GM19035 (cell line): ENCODE measurements at regions not wholly inside any gene's neighbourhood (a gene's known extent, or its start where the extent isn't known, plus 50 kb on each side); places are given as distances from the start of the nearest gene placed in this dataset.

Experiments used
- ATAC-seq: cut with Tn5 transposase; IDR thresholded peaks from one replicate; pipeline ENCODE4 v1.9.1; 2021; ENCODE audit not compliant: unreplicated experiment

- ATAC-seq: no peak
These were observed 230.2 kb downstream of the LMO4 start for GRCh38 chr1:87558921-87559320.

GRCh38 chr1:87560137-87560536, 231.5 kb downstream of the LMO4 start:
- ATAC-seq: no peak

GRCh38 chr1:87560601-87561360, 232.1 kb downstream of the LMO4 start:
- ATAC-seq: no peak

GRCh38 chr1:87563211-87563610, 234.5 kb downstream of the LMO4 start:
- no peak for ATAC-seq

GRCh38 chr1:87565861-87566260, 237.2 kb downstream of the LMO4 start:
- ATAC-seq: no peak

- ATAC-seq: no peak
These were observed 239.3 kb downstream of the LMO4 start for GRCh38 chr1:87568005-87568404.

- ATAC-seq: no peak
These were observed 240.2 kb downstream of the LMO4 start for GRCh38 chr1:87568911-87569310.

- ATAC-seq: no peak
These were observed 243.3 kb downstream of the LMO4 start for GRCh38 chr1:87572008-87572407.

- no peak for ATAC-seq
These were observed 244.2 kb downstream of the LMO4 start for GRCh38 chr1:87572891-87573290.

- no peak for ATAC-seq
These were observed 246.8 kb downstream of the LMO4 start for GRCh38 chr1:87575528-87575927.

GRCh38 chr1:87578464-87578863, 249.8 kb downstream of the LMO4 start:
- no peak for ATAC-seq

- ATAC-seq: no peak
These were observed 254.8 kb downstream of the LMO4 start for GRCh38 chr1:87583459-87583858.

- ATAC-seq: no peak
These were observed 255.9 kb downstream of the LMO4 start for GRCh38 chr1:87584586-87584985.

GRCh38 chr1:87586501-87586900, 257.8 kb downstream of the LMO4 start:
- no peak for ATAC-seq

- ATAC-seq: peak; percentile 84
These were observed 259.8 kb downstream of the LMO4 start for GRCh38 chr1:87588495-87588894.

- ATAC-seq: no peak
These were observed 262.8 kb downstream of the LMO4 start for GRCh38 chr1:87591492-87591891.

GRCh38 chr1:87592156-87592555, 263.5 kb downstream of the LMO4 start:
- ATAC-seq: peak; percentile 88

- ATAC-seq: no peak
These were observed 266.2 kb downstream of the LMO4 start for GRCh38 chr1:87594736-87595383.

GRCh38 chr1:87595384-87595781, 266.7 kb downstream of the LMO4 start:
- no peak for ATAC-seq

- ATAC-seq: no peak
These were observed 269.7 kb downstream of the LMO4 start for GRCh38 chr1:87598429-87598828.

- ATAC-seq: no peak
These were observed 270.9 kb downstream of the LMO4 start for GRCh38 chr1:87599569-87599968.

- ATAC-seq: peak; percentile 12
These were observed 271.6 kb downstream of the LMO4 start for GRCh38 chr1:87600055-87600850.
